DOHH2 (cell line): ENCODE measurements at regions not wholly inside any gene's neighbourhood (a gene's known extent, or its start where the extent isn't known, plus 50 kb on each side); places are given as distances from the start of the nearest gene placed in this dataset.

ENCODE experiments used
- H3F3A ChIP-seq: fragments of 200-600 bp; sonication (generic), shearing (Covaris generic); 2 replicates; pipeline ENCODE4 v1.6.0; 2016; ENCODE audit warnings: antibody characterized with exemption, mild to moderate bottlenecking; ENCODE audit not compliant: control insufficient read depth, insufficient read depth
- H3K27ac ChIP-seq: fragments of 200-600 bp; sonication (generic); 2 replicates; pipeline ENCODE4 v1.5.1; 2014; ENCODE audit warnings: low read depth, mild to moderate bottlenecking, low read length, moderate library complexity
- H3K27me3 ChIP-seq: fragments of 200-600 bp; sonication (generic); 2 replicates; pipeline ENCODE4 v1.6.1; 2014; ENCODE audit warnings: mild to moderate bottlenecking, low read length, mixed read lengths; ENCODE audit not compliant: control insufficient read depth
- H3K36me3 ChIP-seq: fragments of 200-600 bp; sonication (generic); 2 replicates; pipeline ENCODE4 v1.6.1; 2014; ENCODE audit warnings: mild to moderate bottlenecking, low read length, moderate library complexity, mixed read lengths; ENCODE audit not compliant: control insufficient read depth
- H3K4me1 ChIP-seq: fragments of 200-600 bp; sonication (generic); 2 replicates; pipeline ENCODE4 v1.6.1; 2014; ENCODE audit warnings: mild to moderate bottlenecking, low read length, mixed read lengths; ENCODE audit not compliant: control insufficient read depth
- H3K4me2 ChIP-seq: fragments of 200-600 bp; sonication (generic); 2 replicates; pipeline ENCODE4 v1.6.0; 2014; ENCODE audit warnings: mild to moderate bottlenecking, low read length, moderate library complexity
- H3K4me3 ChIP-seq: fragments of 200-600 bp; sonication (generic); 2 replicates; pipeline ENCODE4 v1.5.1; 2014; ENCODE audit warnings: mild to moderate bottlenecking, low read length, mixed read lengths
- H3K79me2 ChIP-seq: fragments of 200-600 bp; sonication (generic); 2 replicates; pipeline ENCODE4 v1.6.1; 2014; ENCODE audit warnings: mild to moderate bottlenecking, low read length, mixed read lengths; ENCODE audit not compliant: control insufficient read depth
- H3K9me2 ChIP-seq: fragments of 200-600 bp; sonication (generic); replicated peaks from 2 replicates; pipeline ENCODE4 v1.6.1; 2014; ENCODE audit warnings: mild to moderate bottlenecking, low read length, mixed read lengths; ENCODE audit not compliant: control insufficient read depth
- H3K9me3 ChIP-seq: fragments of 200-600 bp; sonication (generic); 2 replicates; pipeline ENCODE4 v1.6.1; 2014; ENCODE audit warnings: antibody characterized with exemption, low read length, mixed read lengths; ENCODE audit not compliant: control insufficient read depth, insufficient read depth
- H4K20me1 ChIP-seq: fragments of 200-600 bp; sonication (generic); 2 replicates; pipeline ENCODE4 v1.6.0; 2014; ENCODE audit warnings: low read depth, mild to moderate bottlenecking, antibody characterized with exemption, low read length, moderate library complexity; ENCODE audit not compliant: control insufficient read depth, insufficient read depth
- EZH2phosphoT487 ChIP-seq: fragments of 200-600 bp; sonication (generic); IDR thresholded peaks from 2 replicates; pipeline ENCODE4 v1.6.1; 2017; ENCODE audit warnings: borderline replicate concordance, mild to moderate bottlenecking, antibody characterized with exemption, low read length, moderate library complexity, mixed read lengths
- TF ChIP-seq, protein P1 (sequence below): fragments of 200-600 bp; sonication (generic); IDR thresholded peaks from one replicate; pipeline ENCODE4 v1.5.1; 2014; ENCODE audit warnings: antibody characterized with exemption, mild to moderate bottlenecking, low read depth, low read length; ENCODE audit not compliant: poor library complexity, severe bottlenecking

GRCh38 chr11:123307276-123307675 is 112.2 kb upstream of the CLMP start:
- TF ChIP-seq, protein P1, sequence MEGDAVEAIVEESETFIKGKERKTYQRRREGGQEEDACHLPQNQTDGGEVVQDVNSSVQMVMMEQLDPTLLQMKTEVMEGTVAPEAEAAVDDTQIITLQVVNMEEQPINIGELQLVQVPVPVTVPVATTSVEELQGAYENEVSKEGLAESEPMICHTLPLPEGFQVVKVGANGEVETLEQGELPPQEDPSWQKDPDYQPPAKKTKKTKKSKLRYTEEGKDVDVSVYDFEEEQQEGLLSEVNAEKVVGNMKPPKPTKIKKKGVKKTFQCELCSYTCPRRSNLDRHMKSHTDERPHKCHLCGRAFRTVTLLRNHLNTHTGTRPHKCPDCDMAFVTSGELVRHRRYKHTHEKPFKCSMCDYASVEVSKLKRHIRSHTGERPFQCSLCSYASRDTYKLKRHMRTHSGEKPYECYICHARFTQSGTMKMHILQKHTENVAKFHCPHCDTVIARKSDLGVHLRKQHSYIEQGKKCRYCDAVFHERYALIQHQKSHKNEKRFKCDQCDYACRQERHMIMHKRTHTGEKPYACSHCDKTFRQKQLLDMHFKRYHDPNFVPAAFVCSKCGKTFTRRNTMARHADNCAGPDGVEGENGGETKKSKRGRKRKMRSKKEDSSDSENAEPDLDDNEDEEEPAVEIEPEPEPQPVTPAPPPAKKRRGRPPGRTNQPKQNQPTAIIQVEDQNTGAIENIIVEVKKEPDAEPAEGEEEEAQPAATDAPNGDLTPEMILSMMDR, result no peak
- no peak for TF ChIP-seq EZH2phosphoT487
- no peak overlapping the region for H3K4me2 ChIP-seq
- peaks cover 36% of the 10 kb centered on the region for H3K4me1 ChIP-seq

DNA sequence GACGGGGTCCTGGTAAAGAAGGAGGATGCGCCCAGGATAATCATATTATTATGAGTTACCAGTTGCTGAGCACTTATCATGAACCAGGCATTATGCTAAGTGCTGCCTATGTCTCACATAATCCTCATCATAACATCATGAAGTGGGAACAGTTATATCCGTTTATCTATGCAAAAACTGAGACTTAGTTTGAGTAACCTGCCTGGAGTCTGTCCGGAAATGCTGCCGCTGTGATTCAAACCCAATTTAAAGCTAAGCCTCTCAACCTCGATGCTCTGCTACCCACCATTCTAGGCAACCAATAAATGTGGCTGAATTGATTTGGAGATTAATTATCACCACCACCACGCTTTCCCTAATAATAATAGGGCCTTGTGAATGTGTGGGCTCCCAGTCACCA is 111.5 kb upstream of the CLMP start:
- Histone ChIP-seq H3K9me3 (no peaks in the 10 kb centered on the region), H3K27ac (no peak overlapping the region), H3K27me3 (no peaks in the 10 kb centered on the region), H3K36me3 (0 out of 2 replicates have a peak, but pooled peaks cover 2% of the 10 kb centered on the region), H4K20me1 (no peaks in the 10 kb centered on the region), H3K9me2 (no peaks in the 10 kb centered on the region), H3K4me2 (no peak overlapping the region), H3K79me2 (no peaks in the 10 kb centered on the region), H3K4me3 (no peak overlapping the region), H3K4me1 (peaks cover 43% of the 10 kb centered on the region), H3F3A (peaks cover 6% of the 10 kb centered on the region)
- no peak for TF ChIP-seq EZH2phosphoT487
- TF ChIP-seq, protein P1, result no peak

More at GRCh38 chr11:123307276-123307675, 112.2 kb upstream of the CLMP start:
- Histone ChIP-seq H3K9me3 (no peaks in the 10 kb centered on the region), H3K27me3 (no peaks in the 10 kb centered on the region), H3K27ac (no peak overlapping the region), H4K20me1 (no peaks in the 10 kb centered on the region), H3K36me3 (0 out of 2 replicates have a peak, but pooled peaks cover 2% of the 10 kb centered on the region), H3K79me2 (no peaks in the 10 kb centered on the region), H3K9me2 (no peaks in the 10 kb centered on the region), H3K4me3 (no peak overlapping the region), H3F3A (peaks cover 6% of the 10 kb centered on the region)

DNA sequence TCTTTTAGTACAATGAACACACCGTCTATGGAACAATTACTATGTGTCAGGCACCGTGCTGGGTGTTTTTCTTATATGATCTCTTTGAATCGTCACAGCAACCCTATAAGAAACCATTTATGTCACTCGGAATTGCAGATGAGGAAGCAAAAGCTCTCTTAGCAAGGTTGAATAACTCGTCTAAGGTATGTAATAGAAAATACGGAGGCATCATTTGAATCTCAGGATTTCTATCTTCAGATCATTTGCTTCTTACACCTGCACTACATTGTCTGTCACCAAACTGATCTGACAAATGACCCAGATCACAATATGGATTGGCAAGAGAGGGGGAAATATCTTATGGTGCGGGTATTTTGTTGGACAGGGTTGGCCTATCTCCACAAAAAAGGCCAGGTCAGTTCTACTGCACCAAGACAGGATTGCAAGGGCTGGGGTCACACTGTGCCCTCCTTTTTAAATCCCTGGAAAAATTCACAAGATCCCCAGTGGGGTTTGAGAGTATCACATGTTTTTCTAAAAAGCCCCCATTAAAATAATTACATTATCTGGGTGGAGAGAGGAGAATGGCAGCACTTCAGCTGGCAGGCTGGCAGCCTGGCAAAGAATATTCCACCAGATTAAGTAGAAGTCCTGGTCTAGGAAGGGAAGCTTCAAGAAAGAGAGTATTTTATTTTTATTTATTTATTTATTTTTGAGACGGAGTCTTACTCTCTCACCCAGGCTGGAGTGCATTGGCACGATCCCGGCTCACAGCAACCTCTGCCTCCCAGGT is 110.7 kb upstream of the CLMP start:
- no peaks in the 10 kb centered on the region for H3K27me3 ChIP-seq
- no peak overlapping the region for H3K27ac ChIP-seq
- H4K20me1 ChIP-seq, result no peaks in the 10 kb centered on the region
- no peaks in the 10 kb centered on the region for H3K9me2 ChIP-seq
- 0 out of 2 replicates have a peak, but pooled peaks cover 2% of the 10 kb centered on the region for H3K36me3 ChIP-seq
- no peak overlapping the region for H3K4me3 ChIP-seq
- peaks cover 51% of the 10 kb centered on the region for H3K4me1 ChIP-seq
- H3K9me3 ChIP-seq, result no peaks in the 10 kb centered on the region
- H3K79me2 ChIP-seq, result no peaks in the 10 kb centered on the region
- H3K4me2 ChIP-seq, result no peak overlapping the region
- H3F3A ChIP-seq, result peaks cover 6% of the 10 kb centered on the region
- no peak for TF ChIP-seq EZH2phosphoT487
- TF ChIP-seq, protein P1, result no peak
